NCI-H2196 (cell line): ENCODE measurements at regions not wholly inside any gene's neighbourhood (a gene's known extent, or its start where the extent isn't known, plus 50 kb on each side); places are given as distances from the start of the nearest gene placed in this dataset.
"Not testable (repeated sequence)": the region's sequence is repeated elsewhere in the genome, so short reads cannot be mapped to it uniquely, and the experiment has no call there.

Experiments
- DNase-seq: peaks from one replicate; lab custom pipeline; 2025; ENCODE audit not compliant: unreplicated experiment; lab: John Stamatoyannopoulos, UW

- no peak for DNase-seq
Observed at GRCh38 chr7:69373171-69374043, 224.9 kb upstream of the AUTS2 start.

GRCh38 chr7:69374044-69374425 lies 224.2 kb upstream of the AUTS2 start:
- no peak for DNase-seq

GRCh38 chr7:69377191-69377590 lies 221.1 kb upstream of the AUTS2 start:
- DNase-seq, result no peak

GRCh38 chr7:69388452-69389137 lies 209.7 kb upstream of the AUTS2 start:
- no peak for DNase-seq

GRCh38 chr7:69389216-69389615 lies 209.1 kb upstream of the AUTS2 start:
- DNase-seq, result no peak

GRCh38 chr7:69393912-69394311 lies 204.4 kb upstream of the AUTS2 start:
- DNase-seq, result not testable (repeated sequence)

- DNase-seq, result no peak
Observed at GRCh38 chr7:69395061-69395714, 203.1 kb upstream of the AUTS2 start.

GRCh38 chr7:69398986-69399385 lies 199.3 kb upstream of the AUTS2 start:
- no peak for DNase-seq

- DNase-seq, result no peak
Observed at GRCh38 chr7:69399401-69399800, 198.9 kb upstream of the AUTS2 start.

GRCh38 chr7:69402696-69403095 lies 195.6 kb upstream of the AUTS2 start:
- no peak for DNase-seq

- DNase-seq, result no peak
Observed at GRCh38 chr7:69403169-69403568, 195.1 kb upstream of the AUTS2 start.

GRCh38 chr7:69411018-69411417 lies 187.3 kb upstream of the AUTS2 start:
- no peak for DNase-seq

- DNase-seq, result peak; percentile 25
Observed at GRCh38 chr7:69411466-69411865, 186.8 kb upstream of the AUTS2 start.

GRCh38 chr7:69412331-69413146 lies 185.7 kb upstream of the AUTS2 start:
- no peak for DNase-seq

GRCh38 chr7:69414555-69414954 lies 183.7 kb upstream of the AUTS2 start:
- DNase-seq, result no peak

- no peak for DNase-seq
Observed at GRCh38 chr7:69418869-69419670, 179.2 kb upstream of the AUTS2 start.

GRCh38 chr7:69419934-69420333 lies 178.3 kb upstream of the AUTS2 start:
- DNase-seq, result no peak

GRCh38 chr7:69422574-69422985 lies 175.7 kb upstream of the AUTS2 start:
- DNase-seq, result no peak

- DNase-seq, result no peak
Observed at GRCh38 chr7:69426705-69427104, 171.6 kb upstream of the AUTS2 start.

- no peak for DNase-seq
Observed at GRCh38 chr7:69428089-69428488, 170.2 kb upstream of the AUTS2 start.
